ENCODE measurements at regions not wholly inside any gene's neighbourhood (a gene's known extent, or its start where the extent isn't known, plus 50 kb on each side); places are given as distances from the start of the nearest gene placed in this dataset.
A peak's percentile ranks its signal among the peaks of the same experiment; 100 is the strongest.

- DNase-seq (ENCODE audit: low read depth): no peak
Measured at GRCh38 chr21:39105341-39105765, 77.9 kb downstream of the PSMG1 start.

- DNase-seq (ENCODE audit: low read depth): no peak
Measured at GRCh38 chr21:39104911-39105310, 78.3 kb downstream of the PSMG1 start.

GRCh38 chr21:39103689-39104088, 79.6 kb downstream of the PSMG1 start:
- DNase-seq (ENCODE audit: low read depth): peak; percentile 52

DNA sequence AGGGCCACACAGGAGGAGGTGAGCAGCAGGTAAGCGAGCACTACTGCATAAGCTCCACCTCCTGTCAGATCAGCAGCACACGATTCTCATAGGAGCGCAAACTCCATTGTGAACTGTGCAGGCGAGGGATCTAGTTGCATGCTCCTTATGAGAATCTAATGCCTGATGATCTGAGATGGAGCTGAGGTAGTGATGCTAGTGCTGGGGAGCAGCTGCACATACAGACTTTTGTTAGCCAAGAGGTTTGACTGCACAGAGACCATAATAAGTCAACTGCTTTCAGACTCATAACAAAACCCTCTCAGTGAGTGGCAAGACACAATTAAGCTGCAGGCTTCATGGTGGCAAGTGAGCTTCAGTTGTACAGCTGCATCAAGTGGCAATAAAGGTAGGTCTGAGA, 83.4 kb downstream of the PSMG1 start:
- no peak for DNase-seq (ENCODE audit: low read depth)

- DNase-seq (ENCODE audit: low read depth): no peak
Measured at GRCh38 chr21:39098696-39099200, 84.5 kb downstream of the PSMG1 start.

- no peak for DNase-seq (ENCODE audit: low read depth)
Measured at GRCh38 chr21:39097981-39098380, 85.3 kb downstream of the PSMG1 start.

DNA sequence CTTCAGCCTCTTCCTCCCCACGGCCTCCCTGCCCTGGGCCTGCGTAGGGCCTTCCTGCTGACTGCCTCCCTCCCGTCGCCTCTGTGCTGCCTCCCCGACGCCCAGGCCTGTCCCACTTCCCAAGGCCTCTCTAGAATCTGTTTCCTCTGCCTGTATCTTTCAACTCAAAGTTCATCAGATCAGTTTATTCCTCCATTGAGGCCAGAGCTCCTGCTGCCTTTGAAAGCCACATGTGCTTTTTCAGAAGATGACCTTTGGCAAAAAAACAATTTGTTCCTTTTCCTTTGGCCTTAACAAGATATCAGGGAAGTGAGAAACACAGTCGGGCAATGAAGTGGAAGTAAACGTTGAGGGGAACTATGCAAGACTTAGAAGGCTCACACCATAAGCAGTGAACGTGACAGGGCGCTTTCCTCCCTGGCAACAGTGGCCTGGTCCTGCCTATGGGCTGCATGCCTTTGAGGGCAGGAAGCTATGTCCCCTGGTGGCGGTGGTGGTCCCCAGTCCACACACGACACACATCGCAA, 85.9 kb downstream of the PSMG1 start:
- DNase-seq (ENCODE audit: low read depth): no peak

DNA sequence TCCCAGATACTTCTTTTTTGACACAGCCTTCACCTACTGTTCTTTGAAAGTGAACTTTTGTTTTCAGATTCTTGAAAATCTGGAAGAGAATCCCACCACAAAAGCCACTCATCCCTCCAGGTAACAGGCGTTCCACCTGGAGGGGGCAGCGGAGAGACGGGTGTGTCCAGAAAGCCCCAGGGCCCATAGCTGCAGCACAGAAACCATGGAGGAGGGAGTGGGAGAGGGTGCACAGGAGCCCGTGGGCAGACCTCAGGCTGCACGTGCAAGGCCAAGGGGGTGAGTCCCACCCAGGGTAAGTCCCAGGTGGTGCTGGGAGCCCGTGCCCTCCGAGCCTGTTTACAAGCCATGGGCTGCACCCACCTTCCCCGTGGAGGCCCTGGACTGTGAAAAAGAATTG, 86.5 kb downstream of the PSMG1 start:
- no peak for DNase-seq (ENCODE audit: low read depth)

GRCh38 chr21:39095681-39096080, 87.6 kb downstream of the PSMG1 start:
- no peak for DNase-seq (ENCODE audit: low read depth)

DNA sequence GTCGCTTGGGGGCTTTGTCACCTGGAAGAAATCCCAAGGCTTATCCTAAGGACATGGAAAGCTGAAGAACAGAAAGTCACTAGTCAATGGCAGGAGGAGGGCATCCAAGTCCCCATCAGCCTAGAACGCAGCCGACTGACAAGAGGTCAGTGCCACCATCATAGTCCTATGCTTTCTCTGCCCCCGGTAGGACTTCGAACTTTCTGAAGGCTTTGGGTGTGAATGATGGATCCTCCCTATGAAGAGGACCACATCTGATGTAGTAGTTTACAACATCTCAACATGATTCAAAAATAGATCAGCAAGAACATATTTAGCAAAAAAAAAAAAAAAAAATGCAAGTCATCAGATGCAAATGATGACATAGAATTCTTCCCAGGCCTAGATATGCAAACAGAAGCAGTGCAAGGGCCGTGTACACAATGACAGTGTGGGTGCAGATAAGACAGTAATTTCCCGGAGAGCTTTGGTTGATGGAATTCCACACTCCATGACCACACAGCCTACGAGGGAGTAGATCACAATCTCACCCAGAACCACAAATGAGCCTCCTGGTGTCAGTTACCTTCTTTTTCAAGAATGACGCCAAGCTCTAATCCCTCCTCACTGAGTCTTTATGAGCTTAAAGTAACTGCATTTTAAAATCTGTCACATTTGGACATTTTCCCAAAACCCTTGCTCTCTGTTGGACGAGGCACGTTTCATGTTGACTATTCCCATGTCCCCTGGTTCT, 88.2 kb downstream of the PSMG1 start:
- peak; percentile 99 for DNase-seq (ENCODE audit: low read depth)

DNA sequence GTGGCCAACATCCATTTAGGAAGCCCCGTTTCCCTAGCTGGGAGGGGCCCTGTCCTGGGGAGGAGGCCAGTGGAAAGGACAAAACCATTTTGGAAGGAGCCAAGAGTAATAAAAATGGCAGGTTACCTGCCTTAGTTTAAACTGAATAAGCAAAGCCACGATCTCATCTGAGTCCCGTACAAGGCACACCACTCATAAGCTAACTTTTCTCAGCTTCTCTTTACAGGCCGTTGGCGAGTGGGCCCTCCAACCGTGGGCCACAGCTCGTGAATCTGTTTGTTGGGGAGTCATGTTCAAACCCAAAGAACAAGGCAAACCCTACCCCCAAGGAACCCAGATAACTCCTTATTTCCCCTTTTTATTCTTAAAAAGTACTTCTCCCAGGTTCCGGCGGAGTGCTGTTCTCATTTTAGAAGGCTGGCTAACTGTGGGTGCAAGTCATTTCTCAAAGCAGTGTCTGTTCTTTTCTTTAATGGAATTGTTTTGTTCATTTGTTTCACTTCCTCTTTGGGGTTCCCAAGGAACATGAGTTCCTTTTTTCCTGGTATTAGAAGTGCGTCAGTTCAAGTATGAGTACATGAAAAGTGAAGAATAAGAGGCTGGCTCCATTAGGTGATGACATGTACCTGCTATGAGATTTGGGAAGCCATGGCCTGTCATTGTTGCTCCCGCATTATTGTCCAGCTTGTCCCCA, 89.0 kb downstream of the PSMG1 start:
- no peak for DNase-seq (ENCODE audit: low read depth)

DNA sequence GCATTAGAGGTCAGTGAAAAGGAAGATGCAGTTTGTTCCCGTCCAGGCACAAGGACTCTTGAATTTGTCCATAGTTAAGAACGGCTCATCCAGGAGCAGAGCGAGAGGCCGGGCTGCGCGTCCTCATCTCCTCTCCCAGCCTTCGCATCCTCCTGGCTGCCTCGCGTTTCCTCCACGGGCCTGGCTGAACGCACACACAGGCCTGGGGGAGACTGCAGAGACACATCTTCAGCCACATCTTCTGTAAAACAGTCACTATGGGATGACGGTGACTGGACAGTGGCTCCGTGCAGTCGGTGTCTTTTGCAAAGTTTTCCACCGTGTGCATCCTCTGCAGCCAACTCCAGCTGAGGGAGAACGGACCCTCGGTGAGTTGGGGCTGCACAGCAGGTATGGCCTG, 89.7 kb downstream of the PSMG1 start:
- DNase-seq (ENCODE audit: low read depth): no peak

DNA sequence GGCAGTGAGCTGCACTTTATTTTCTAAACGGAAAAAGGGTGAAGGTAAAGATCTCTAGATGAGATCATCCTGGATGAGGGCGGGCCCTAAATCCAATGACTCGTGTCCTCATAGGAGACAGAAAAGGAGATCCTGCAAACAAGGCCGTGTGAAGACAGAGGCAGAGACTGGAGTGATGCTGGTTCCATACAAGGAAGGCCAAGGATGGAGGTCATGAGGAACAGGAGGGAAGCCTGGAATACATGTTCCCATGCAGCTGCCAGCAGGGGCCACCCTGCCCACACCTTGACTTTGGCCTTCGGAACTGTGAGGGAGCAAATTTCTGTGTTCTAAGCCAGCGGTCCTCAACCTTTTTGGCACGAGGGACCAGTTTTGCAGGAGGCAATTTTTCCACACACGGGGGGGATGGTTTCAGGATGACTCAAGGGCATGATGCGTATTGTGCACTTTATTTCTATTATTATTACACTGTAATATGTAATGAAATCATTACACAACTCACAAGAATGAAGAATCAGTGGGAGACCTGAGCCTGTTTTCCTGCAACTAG, 94.3 kb downstream of the PSMG1 start:
- DNase-seq (ENCODE audit: low read depth): peak; percentile 59

DNA sequence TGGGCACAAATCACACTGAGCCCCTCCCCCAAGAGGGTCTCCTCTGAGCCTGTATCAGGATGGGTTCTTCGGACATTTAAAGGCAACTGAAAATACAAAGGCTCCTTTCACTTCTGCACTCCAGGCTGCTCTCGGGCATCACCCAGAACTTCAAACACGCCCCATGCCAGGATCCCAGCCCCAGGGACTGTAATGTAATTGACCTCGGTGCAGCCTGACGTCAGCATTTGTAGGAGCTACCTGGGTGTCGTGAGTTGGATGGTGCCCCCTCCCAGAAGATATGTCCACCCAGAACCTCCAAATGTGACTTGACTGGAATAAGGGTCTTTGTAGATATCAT, 95.2 kb downstream of the PSMG1 start:
- DNase-seq (ENCODE audit: low read depth): no peak

GRCh38 chr21:39087238-39088030, 95.8 kb downstream of the PSMG1 start:
- DNase-seq (ENCODE audit: low read depth): no peak

DNA sequence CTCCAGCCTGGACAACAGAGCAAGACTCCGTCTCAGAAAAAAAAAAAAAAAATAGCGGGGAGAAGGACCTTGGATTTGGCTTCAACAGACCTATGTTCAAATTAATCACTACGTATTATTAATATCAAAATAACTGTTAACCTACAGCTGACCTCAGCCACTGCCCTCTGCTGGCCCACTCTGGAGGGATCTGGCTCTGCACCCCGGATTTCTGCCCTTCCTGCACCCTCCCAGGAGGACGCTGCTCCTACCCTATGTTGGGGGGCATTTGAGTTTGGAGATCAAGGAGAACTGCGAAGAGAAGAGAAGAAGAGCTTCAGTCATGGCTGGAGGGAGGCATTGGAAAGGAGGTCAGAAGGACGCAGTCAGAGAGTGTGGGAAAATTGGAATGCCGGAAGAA, 96.7 kb downstream of the PSMG1 start:
- DNase-seq (ENCODE audit: low read depth): no peak

GRCh38 chr21:39085843-39086405, 97.3 kb downstream of the PSMG1 start:
- DNase-seq (ENCODE audit: low read depth): no peak

DNA sequence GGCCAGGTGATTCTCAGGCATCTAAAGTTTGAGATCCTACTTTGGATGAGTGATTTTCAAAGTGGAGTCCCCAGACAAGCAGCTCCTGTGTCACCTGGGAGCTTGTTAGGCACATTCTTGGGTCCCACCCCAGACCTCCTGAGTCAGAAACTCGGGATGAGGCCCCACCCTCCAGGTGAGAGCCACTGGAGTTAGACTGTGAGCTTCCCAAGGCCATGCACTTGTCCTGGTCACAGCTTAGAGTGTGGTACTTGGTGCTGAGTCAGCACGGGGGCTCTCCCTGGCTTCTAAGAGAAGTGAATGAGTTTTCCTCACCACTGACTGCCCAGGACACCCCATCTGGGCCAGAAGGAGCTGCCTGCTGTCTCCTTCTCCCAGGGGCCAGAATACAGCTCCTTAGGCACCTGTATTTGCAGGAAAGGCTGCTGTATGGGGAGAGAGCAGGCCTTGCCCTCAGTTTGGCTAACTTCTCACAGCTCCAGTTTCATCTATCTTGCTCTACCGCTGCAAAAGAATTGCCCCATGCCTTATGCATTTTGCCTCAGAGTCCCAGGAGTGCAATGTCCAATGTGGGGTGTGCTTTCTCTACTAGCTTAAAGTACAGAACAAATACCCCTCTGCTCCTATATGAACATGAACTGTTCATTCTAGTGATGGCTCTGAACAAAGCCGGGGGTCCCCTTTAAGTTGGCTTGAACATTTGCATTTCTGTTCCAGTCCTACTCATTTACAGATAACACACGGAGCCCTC, 98.1 kb downstream of the PSMG1 start:
- no peak for DNase-seq (ENCODE audit: low read depth)

DNA sequence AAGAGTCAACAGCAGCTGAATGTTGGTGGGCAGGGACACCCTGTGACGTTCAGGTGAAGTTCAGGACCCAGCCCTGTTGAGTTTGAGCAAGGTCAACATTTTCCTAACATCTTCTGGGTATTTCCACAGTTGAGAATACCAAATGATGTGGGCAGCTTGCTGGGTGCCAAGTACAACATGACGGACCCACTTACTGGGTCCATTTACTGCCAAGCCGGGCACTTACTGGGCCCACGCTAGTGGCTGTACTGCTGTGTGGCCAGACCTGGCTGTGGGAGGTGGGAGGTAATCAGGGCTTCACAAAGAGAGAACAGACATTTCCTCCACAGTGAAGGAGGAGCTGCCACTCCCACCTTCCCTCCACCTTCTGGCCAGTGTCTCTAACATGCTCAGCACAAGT, 99.2 kb downstream of the PSMG1 start:
- no peak for DNase-seq (ENCODE audit: low read depth)

DNA sequence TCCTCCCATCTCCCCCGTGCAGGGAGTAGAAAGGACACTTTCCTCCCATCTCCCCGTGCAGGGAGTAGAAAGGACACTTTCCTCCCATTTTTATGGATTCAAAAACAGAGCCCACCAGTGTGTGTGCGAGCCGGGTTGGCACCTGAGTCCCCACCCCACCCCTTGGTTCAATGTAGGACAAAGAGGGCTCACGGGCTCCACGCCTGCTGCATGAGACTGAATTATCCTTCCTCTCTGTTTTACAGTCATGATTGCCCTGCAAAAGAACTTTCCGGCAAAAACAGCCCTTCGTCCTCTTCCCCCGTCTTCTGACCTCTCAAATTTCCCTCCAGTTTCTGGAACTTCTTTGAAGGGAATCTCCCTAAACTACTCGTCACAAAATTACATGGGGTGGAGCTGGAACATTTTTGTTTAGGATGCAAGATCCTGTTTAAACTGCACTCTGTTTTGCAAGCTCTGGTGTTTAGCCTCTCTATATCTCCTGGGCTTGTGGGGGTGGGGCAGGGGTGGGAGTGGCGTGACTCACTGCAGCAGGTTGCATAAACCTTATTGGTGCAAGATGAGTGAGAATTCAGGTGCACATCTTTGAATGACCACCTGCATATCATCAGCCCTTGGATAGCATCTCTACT, 99.8 kb downstream of the PSMG1 start:
- DNase-seq (ENCODE audit: low read depth): peak; percentile 31

Data from amniotic epithelial cell (primary cell).